Peyer's patch (tissue), 4 donors: ENCODE measurements at regions not wholly inside any gene's neighbourhood (a gene's known extent, or its start where the extent isn't known, plus 50 kb on each side); places are given as distances from the start of the nearest gene placed in this dataset.
"Not testable (repeated sequence)": the region's sequence is repeated elsewhere in the genome, so short reads cannot be mapped to it uniquely, and the experiment has no call there.

ENCODE experiments used
- POLR2A ChIP-seq, 2 donors: fragments of 450-650 bp; IDR thresholded peaks; one replicate each; pipeline ENCODE4 v1.5.1; 2017; ENCODE audit warnings: antibody characterized with exemption in 2 of 2, mild to moderate bottlenecking in 2 of 2, moderate library complexity in 2 of 2
- TF ChIP-seq, protein P1 (sequence below), 6 experiments: fragments of 450-650 bp in 4 of 6; fragments of 200-600 bp in 2 of 6; sonication (generic) in 1 of 6; IDR thresholded peaks; one replicate each; pipeline ENCODE4 v1.5.1; 2017 to 2019; ENCODE audit warnings: antibody characterized with exemption in 6 of 6, mild to moderate bottlenecking in 3 of 6, moderate library complexity in 1 of 6

DNA sequence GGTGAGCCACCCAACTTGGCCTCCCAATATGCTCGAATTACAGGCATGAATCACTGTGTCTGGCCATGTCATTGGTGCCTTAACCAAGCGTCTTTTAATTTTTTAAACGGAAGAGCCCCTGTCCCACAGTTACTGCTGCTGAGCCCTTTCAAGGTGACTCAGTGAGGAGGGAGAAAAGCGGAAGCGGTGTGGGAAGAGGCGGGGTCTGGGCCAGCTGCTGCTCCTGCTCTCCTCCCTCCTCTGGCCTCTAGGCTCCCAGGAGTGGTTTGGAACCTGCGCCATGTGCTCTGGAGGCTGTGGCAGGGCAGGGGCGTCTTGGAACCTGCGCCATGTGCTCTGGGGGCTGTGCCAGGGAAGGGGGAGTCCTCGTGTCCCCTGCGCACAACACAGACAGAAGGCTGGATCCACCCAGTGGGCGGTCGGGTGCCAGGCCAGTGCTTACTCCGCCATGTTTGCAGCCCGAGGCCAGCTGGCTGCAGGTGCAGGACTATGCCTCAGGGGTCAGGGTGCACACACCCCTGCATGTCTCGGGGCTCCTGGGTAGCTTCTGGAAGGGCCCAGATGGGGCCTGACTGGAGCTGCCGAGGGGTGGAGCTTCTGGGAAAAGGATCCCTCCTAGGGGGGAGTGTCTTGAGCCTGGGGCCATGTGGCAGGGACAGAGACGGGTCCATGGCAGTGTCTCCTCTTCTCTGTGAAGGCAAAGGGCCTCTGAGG, 171.8 kb downstream of the ADRA2C start:
- TF ChIP-seq, protein P1, sequence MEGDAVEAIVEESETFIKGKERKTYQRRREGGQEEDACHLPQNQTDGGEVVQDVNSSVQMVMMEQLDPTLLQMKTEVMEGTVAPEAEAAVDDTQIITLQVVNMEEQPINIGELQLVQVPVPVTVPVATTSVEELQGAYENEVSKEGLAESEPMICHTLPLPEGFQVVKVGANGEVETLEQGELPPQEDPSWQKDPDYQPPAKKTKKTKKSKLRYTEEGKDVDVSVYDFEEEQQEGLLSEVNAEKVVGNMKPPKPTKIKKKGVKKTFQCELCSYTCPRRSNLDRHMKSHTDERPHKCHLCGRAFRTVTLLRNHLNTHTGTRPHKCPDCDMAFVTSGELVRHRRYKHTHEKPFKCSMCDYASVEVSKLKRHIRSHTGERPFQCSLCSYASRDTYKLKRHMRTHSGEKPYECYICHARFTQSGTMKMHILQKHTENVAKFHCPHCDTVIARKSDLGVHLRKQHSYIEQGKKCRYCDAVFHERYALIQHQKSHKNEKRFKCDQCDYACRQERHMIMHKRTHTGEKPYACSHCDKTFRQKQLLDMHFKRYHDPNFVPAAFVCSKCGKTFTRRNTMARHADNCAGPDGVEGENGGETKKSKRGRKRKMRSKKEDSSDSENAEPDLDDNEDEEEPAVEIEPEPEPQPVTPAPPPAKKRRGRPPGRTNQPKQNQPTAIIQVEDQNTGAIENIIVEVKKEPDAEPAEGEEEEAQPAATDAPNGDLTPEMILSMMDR (IDR thresholded peaks at IDR 0.05) = not testable (repeated sequence)
- not testable (repeated sequence) for TF ChIP-seq POLR2A (IDR thresholded peaks at IDR 0.05)
